ENCODE measurements at regions not wholly inside any gene's neighbourhood (a gene's known extent, or its start where the extent isn't known, plus 50 kb on each side); places are given as distances from the start of the nearest gene placed in this dataset.
"Not testable (repeated sequence)": the region's sequence is repeated elsewhere in the genome, so short reads cannot be mapped to it uniquely, and the experiment has no call there.

DNA sequence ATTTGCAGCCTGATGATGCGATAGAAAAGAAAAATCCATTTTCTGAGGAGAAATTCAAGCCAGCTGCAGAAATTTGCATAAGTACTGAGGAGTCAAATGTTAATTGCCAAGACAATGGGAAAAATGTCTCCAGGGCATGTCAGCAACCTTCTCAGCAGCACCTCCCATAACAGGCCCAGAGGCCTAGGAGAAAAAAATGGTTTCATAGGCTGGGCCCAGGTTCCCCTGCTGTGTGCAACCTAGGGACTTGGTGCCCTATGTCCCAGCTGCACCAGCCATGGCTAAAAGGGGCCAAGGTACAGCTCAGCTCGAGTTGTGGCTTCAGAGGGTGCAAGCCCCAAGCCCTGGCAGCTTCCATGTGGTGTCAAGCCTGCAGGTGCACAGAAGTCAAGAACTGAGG lies 144.8 kb upstream of the PRKD1 start:
- DNase-seq = not testable (repeated sequence)

DNA sequence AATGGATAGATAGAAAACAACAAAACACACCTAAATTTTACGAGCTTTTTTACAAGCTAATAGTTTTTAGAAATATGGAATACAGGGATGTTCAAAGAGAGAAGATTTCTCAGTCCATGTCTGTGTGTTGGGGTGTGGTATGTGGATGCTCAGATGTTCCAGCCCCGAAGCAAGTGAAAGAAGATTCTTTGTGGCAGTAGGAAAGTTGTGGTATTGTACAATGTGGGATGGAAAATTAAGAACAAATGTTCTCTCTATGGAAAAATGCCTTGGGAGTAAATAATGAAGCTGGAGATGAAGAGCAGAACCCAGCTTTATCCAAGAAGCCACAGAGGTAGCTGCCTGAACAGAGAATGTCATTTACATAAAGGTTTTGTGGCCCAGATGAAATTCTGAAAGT lies 150.3 kb upstream of the PRKD1 start:
- DNase-seq = no peak

DNA sequence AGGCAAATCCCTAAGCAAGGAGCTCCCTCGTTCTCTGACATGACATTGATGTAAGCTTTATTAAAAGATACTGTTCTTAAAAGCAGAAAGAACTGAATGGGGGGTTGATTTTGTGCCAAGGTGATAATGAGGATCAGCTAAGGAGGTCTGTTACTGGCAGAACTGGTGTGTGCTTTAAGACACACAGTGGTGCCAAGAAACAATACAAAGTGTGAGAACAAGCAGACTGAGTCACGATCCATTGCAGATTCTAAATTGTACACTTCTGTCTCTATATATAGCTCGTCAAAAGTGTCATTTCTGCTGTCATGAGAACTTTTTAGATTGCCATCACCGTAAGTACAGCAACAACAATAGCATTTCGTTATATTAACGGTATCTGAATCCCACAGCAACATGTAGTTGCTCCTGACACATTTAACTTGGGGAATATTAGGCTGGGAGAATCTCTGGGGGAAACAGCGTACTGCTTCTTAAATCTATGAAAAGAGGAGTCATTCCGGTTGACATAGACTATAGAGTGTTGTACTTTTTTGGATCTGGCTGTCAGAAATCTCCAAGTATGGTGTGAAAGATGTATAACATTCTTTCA lies 151.3 kb upstream of the PRKD1 start:
- no peak for DNase-seq

DNA sequence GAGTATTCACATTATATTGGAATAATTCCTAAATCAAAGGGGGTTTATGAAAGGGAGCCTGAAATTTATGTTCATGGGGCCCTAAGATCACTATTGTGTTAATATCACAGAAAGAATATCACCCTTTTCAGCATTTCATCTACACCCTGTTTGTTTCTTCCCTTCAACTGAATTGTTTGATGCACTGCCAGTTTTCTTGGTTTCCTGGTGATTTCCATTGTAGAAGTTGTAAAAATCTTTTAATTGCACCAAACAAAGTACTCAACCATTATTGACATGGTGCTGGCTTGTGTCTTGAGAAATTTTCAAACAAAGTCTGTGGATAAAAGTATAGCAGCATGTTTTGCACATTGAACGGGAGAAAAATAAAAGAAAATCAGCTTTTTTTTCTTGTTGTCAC lies 154.8 kb upstream of the PRKD1 start:
- DNase-seq = no peak

DNA sequence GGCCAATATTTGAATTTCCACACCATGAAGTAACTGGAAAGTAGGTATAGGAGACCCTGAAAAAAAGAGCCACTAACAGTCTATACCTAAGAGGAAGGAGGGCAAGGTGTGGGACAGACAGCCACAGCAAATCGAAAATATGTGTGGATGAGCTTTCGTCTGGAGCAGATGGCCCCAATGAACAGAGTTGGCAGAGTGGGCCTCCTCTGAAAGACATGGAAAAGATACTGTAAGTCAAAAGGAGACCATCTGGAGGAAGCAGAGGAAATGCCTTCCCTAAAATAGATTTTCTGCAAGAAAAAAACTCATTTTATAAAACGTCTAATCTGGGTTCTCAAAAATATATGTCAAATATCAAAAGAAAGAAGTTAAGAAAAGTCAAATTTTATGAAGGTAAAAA lies 157.2 kb upstream of the PRKD1 start:
- DNase-seq = no peak

DNA sequence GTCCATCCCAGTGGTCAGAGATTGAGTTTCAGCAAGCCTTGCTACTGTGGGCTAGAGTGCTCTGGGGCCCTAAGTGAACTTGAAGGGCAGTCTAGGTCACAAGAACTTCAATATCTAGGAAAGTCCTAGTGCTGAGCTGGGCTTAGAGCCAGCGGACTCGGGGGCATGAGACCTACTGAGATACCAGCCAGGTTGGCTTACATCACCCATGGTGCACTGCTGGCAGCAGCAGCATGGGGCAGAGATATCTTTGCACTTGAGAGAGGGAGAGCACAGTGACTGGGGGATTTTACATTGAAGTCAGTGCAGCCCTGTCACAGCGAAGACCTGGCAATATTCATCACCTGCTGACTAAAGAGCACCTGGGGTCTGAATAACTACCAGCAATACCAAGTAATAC lies 158.3 kb upstream of the PRKD1 start:
- no peak for DNase-seq

DNA sequence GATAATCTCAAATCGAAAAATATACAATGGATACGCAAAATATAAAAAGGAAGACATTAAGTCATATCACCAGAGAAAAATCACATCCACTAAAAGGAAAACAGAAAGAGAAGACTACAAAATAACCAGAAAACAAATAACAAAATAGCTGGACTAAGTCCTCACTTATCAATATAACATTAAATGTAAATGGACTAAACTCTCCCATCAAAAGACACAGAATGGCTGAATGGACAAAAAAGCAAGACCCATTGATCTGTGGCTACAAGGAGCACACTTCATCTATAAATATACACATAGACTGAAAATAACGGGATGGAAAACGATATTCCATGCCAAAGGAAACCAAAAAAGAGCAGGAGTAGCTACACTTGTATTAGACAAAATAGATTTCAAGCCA lies 161.0 kb upstream of the PRKD1 start:
- no peak for DNase-seq

DNA sequence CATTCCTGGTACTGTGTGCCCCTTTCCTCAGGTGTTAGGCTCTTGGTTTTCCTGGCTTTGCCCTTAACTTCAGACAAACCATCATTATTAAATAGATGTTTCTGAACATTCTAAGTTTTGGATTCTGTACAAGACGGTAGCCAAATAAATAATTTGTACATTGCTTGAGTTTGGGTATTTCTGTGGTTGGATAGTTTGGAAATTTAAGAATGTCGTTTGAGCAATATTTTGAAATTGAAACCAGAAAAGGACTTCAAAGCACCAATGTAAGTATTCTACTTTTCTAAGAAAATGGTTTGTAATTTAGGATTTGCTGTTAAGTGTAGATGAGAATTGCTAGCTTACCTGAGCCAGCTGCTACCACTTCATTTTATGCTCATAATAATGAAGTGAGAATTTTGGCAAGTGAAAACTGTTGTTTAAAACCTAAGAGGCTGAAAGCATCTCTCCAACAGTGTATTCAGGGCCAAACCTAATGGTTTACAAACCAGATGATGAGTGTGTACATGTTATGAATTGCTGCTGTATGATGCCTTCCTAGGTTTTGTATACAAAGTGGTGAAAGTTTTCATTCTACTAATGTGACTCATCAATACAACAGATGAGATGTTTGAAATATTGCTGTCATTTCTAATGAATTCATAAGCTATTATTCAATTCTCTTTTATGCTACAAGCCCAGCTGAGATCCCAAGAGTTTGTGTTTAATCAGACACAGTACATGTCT lies 181.5 kb upstream of the PRKD1 start:
- no peak for DNase-seq

GRCh38 chr14:30114051-30114450 lies 186.4 kb upstream of the PRKD1 start:
- no peak for DNase-seq

GRCh38 chr14:30115756-30116155 lies 188.1 kb upstream of the PRKD1 start:
- DNase-seq = no peak

DNA sequence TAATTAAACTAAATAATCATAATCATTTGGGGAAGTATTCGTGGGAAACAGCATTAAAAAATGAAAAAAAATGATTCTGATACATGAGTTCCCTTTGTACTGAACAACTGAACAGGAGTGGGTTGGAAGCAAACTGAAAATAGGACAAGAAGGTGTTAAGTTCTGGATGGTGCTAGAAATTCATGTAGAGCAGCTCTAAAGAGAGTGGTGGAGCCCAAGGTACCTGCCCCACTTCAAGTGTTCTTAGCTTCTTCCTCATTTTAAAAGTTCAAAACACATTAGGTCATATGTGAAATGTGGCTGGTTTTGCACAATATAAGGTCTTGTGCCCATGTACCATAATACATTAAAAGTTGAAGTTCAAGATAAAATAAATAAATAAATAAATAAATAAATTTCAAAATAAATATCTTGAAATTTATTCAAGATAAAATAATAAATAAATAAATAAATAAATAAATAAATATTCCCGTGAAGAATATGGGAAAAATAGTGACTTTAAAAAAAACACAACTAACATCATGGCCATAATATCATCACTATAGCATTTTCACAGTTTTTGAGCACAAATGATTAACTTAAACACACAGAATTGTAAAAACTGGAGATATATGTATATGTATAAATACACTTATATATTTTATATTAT lies 191.5 kb upstream of the PRKD1 start:
- DNase-seq = no peak

DNA sequence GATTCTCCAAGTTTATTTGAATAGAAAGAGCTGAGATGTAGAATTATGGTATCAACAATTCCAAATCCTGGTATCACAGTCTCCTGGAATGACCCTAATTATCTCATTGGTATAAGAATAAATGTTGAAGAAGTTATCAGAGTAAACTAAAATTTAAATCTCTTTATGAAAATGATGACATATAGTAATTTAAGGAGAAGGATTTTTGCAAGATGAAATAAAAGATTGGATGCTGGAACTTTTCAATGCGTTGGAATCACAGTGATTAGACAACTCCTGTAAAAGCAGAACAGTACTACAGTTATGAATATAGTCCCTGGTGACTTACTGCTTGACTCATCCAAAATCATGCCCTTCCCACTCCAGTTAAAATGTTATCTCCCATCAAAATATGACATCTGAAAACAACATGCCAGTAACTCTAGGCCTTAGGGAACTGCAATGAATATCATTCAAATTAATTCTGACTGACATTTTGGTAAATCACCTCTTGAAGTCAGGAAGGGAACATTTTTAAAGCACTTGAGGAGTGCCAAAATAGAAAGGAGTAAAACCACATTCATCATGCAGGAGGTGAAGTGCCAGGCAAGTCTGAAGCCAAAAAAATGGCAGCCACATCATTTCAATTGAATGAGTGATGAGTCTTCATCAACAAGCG lies 197.8 kb upstream of the PRKD1 start:
- no peak for DNase-seq

DNA sequence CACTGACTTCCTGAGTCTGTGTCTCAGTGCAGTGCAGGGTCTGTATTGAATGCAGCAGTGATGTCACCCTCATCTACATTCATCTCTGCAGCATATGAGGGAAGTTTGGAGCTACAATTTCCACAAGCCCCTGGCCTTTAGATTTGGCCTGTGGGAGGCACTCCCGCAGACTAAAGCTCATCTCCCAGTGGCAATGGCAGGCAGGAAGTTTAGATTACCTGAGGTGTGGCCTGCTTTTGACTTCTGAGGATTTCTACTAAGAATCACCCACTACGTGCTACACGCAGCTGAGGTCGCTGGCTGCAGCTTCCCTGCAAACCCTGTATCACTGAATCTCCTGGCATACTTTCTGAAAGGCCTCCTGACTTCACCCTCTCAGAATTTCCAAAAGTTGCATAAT lies 202.2 kb upstream of the PRKD1 start:
- DNase-seq = no peak

DNA sequence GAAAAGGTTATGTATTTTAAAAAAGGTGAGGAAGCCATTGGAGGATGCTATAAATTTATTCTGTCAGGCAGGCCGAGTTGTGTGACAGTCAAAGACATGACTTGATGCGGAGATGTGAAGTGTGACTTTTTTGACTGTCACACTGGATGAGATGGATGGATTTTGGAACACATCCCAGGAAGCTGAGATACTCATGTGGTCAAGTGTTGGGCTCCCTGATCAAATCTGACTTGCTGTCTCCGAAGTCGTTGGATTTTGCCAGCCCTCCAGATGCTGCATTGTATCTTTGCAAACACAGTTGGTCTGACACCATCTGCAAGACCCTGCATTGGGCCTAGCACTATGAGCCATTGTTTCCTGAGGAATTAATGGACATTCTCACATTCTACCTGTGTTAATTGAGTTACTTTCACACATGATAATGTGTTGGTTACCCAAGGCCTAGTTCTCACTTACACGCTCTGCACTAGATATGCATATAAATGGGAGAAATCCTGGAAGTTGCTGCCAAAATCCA lies 204.0 kb upstream of the PRKD1 start:
- no peak for DNase-seq

DNA sequence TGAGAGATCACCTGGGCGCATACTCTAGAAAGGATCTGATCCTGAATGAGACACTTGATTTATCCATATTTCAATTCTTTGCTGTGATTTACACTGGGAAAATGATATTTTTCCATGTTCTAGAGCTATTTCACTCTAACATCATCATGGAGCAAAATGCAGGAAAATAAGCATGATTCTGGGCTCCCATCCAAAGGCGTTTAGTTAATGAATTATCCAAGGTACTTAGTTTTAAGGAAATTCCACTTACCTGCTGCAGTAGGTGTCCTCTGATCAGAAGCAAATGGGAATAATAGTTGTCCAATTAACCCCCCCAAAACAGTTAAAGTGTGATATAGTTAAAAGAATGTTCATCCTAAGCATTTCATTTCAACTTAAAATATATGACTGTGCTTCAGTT lies 204.5 kb upstream of the PRKD1 start:
- no peak for DNase-seq

DNA sequence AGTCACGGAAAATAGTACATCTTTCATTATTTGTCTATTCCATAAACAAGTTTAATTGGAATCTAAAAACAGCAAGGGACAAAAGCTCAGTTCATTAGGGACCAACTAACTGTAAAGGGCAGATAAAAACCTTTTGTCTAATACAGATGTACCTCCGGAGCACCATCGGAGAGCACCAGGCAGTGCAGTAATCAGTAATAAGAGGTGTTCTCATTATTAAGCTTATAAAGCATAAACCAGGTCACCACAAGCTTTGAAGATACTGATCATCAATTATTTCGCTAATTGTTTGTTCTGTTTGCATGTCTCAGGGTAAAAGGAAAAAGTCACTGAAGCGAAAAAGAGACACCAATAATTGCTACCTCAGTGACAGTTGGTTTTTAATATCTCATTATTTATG lies 207.3 kb upstream of the PRKD1 start:
- no peak for DNase-seq

DNA sequence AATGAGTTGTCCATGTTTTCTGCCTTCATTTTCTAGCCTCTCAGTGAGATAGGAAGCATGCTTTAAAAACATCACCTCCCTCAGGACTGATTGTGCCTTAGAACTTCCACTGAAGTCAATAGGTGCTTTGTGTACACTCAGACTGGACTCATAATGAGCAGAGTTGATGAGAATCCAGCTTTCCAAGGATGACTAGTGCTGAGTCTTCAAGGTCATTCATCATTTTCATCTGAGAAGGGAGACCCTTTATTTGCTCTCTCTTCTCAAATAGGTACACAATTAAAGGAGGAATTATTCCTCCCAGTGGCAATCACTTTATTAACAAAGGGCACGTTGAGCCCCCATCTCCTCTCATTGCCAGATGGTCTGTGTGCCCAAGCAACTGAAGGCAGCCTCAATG lies 210.9 kb upstream of the PRKD1 start:
- DNase-seq = no peak

DNA sequence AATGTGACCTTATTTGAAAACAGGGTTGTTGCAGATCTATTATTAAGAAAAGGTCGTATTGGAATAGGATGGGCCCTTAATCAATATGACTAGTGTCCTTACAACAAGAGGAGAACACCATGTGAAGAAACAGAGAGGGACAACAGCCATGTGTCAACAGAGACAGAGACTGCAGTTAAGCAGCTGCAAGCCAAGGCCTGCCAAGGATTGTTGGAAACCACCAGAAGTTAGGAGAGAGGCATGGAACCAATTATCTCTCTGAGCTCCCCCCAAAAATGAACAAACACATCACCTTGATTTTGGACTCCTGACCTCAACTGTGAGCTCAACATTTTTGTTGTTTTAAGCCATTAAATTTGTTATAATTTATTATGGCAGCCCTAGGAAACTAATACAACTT lies 214.6 kb upstream of the PRKD1 start:
- DNase-seq = no peak

- DNase-seq = no peak
Measured at GRCh38 chr14:30143627-30144026, 216.0 kb upstream of the PRKD1 start.

GRCh38 chr14:30153717-30154116 lies 226.1 kb upstream of the PRKD1 start:
- no peak for DNase-seq

- no peak for DNase-seq
Measured at GRCh38 chr14:30156571-30156970, 228.9 kb upstream of the PRKD1 start.

- DNase-seq = no peak
Measured at GRCh38 chr14:30158299-30158698, 230.7 kb upstream of the PRKD1 start.

DNA sequence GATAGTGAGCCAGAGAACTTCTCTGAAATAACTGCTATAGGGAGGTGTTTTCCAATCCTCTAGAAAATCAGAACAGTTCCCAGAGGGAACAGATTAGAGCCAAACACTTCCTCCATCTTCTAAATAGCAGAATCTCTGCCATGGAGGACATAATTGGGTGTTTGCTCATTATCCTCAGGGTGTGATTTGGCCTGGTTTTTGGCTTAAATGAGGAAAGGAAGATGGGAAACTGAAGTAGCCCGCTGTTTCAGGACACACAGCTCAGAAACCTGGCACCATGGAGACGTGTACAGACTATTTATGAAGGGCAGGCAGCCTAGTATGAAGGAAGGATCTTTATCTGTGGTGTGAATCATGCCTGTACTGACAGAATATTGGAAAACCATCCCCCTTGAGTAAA lies 231.7 kb upstream of the PRKD1 start:
- no peak for DNase-seq

DNA sequence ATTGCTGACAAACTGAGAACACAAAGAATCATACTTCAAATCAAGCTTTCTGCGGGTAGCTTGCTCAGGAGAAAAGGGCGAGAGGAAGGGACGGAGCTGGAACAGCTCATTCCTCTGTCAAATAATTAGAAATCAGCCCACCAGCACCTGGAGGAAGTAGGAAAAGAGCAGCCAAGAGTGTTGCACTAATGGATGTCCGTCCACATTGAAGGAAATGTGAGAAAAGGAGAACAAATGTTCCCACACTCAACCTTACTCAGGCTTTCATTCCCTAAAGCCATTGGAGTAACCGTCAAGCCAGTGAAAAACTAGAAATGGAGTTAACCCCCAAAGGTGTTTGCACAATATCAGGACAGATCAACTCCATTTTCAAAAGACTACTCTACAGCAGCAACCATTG lies 233.0 kb upstream of the PRKD1 start:
- DNase-seq = no peak
